NK-92 (cell line): ENCODE measurements at regions not wholly inside any gene's neighbourhood (a gene's known extent, or its start where the extent isn't known, plus 50 kb on each side); places are given as distances from the start of the nearest gene placed in this dataset.
"Not testable (repeated sequence)": the region's sequence is repeated elsewhere in the genome, so short reads cannot be mapped to it uniquely, and the experiment has no call there.

Experiments used
- DNase-seq: peaks from one replicate; lab custom pipeline; 2025; ENCODE audit not compliant: unreplicated experiment; lab: John Stamatoyannopoulos, UW

DNA sequence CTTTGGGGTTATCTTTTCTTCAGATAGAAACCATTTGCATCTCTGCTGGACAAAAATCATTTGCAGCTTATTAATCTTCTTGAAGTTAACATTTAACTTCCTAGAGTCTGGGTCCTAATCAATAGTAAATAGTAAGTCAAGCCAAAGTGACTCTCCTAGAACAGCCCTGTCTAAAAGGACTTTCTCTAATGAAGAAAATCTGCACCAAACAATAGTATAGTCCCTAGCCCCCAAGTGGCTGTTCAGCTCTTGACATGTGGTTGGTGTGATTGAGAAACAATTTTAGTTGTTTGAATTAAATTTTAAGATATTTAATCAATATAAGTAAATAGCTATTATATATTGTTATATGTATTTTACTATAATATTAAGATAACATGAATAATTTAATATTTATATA is 64.6 kb upstream of the SHB start:
- DNase-seq, result no peak

DNA sequence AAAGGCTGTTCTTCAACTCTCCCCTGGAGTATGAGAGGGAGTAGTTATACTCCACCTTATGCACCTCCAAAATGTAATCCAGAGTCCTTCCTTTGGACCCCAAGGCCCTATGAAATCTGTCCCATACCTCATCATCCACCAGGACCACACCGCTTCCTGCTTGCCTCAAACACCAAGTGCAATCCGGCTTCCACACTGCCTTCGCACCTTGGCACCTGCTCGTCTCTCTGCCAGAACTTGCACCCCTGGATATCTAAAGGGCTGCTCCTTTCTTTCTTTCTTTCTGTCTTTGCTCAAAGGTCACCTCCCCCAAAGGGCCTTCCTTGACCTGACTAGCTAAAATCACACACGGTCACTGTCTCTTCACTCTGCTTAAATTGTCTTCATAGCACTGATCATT is 63.9 kb upstream of the SHB start:
- no peak for DNase-seq

- no peak for DNase-seq
These were observed 62.7 kb upstream of the SHB start for GRCh38 chr9:38131729-38132128.

- no peak for DNase-seq
These were observed 61.7 kb upstream of the SHB start for GRCh38 chr9:38130724-38131123.

GRCh38 chr9:38129366-38129765 is 60.3 kb upstream of the SHB start:
- DNase-seq, result no peak

- no peak for DNase-seq
These were observed 59.8 kb upstream of the SHB start for GRCh38 chr9:38128752-38129270.

GRCh38 chr9:38127271-38127839 is 58.3 kb upstream of the SHB start:
- DNase-seq, result no peak

DNA sequence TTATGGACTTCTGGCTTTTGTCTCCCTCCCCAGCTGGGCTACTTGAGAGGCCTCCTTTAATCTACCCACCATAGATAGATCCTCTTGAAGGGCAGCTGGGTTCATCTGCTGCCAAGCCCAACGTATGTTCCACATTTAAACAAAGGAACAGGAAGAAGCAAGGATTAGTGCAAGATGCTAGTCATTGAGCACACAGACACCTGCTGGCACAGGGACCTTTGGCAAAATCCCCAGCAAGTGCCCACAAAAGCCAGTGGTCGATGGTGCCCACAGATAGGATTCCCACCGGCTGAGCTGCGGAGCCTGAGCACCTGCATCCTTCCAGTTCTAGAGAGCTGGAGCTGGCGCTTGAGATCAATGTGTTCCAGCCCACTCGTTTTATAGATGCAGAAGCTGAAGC is 57.7 kb upstream of the SHB start:
- DNase-seq, result no peak

- no peak for DNase-seq
These were observed 56.9 kb upstream of the SHB start for GRCh38 chr9:38125889-38126288.

GRCh38 chr9:38123359-38123758 is 54.3 kb upstream of the SHB start:
- not testable (repeated sequence) for DNase-seq

DNA sequence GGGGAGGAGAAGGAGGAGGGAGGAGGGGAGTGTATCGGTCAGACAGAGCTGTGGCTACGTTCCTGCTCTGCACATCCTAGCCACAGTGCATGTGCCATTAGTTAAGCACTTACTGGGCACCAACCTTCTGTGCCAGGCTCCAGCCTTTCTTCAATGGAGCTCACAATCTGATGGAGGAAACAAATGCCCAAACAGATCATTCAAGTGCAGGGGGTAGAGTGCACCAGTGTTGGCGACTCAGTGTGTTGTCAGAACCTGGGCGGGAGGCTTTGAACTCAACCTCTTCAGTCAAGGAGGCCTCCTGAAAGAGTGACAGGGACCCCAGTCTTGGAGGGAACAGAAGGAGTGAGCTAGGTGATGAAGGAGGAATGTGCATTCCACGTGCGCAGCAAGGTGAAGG is 51.9 kb upstream of the SHB start:
- DNase-seq, result no peak

DNA sequence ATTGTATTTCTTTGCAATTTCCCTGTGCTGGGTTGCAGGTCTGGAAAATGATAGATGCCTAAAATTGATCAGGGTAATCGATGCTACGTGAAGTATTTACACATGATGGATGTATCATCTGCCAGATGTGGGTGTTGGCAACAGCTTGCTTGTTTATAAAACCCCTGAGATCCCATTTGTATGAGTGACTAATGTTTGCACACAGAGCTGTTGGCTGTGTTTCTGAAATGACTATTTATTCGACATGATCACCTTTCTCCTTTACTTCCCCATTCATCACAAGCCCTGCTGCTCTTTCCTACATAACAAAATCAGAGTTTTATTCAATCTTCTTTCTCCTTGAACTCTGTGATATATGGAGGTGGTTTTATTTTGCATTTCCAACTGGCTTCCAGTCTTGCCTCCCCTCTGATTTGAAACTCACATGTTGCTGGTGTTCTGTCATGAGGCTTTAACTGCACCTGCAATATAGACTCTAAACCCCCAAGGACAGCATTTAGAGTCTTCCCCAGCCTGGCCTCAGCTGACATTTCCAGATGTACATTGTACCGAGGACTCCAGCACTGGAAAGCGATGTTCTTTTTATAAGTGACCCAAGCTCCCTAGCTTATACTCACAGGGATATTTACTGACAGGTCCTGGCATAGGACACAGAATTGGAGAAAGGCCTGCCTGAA is 50.7 kb upstream of the SHB start:
- no peak for DNase-seq

GRCh38 chr9:38118862-38119438 is 49.9 kb upstream of the SHB start:
- DNase-seq, result no peak
